Epithelial cell of proximal tubule (primary cell): ENCODE measurements at regions not wholly inside any gene's neighbourhood (a gene's known extent, or its start where the extent isn't known, plus 50 kb on each side); places are given as distances from the start of the nearest gene placed in this dataset.

Experiments
- DNase-seq: peaks from one replicate; pipeline ENCODE4 v3.0.0-alpha.2; 2011; ENCODE audit warnings: low read depth
- H3K4me3 ChIP-seq: 2 replicates; pipeline ENCODE4 v1.5.1; 2011; ENCODE audit warnings: low read depth, mild to moderate bottlenecking, low read length
- TF ChIP-seq, protein P1 (sequence below): conservative IDR thresholded peaks from 2 replicates; pipeline ENCODE4 v1.5.1; 2012; ENCODE audit warnings: low read depth, mild to moderate bottlenecking, low read length

DNA sequence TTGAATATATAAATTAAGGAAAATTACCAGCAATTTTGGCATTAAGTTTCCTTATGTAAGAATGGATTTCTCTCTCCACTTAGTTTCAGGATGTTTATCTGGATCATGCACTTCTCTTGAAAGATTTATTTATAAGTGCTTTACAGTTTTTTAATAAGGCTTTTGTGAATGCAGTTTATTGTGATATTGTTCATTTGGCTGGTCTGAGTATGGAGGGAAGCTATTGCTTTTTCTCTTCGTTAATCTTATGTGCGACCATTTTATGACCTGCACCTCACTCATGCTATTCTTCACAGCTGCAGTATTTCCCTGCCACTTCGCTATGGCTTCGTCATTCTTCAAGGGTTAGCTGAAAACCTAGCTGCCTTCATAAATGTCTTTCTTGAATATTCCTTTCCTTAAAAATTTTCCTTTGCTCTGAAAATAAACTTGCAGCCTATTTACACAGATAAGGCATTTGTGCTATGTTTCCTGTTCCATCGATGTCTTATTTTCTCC lies 233.4 kb downstream of the SOCS6 start:
- no peak for DNase-seq
- TF ChIP-seq, protein P1, sequence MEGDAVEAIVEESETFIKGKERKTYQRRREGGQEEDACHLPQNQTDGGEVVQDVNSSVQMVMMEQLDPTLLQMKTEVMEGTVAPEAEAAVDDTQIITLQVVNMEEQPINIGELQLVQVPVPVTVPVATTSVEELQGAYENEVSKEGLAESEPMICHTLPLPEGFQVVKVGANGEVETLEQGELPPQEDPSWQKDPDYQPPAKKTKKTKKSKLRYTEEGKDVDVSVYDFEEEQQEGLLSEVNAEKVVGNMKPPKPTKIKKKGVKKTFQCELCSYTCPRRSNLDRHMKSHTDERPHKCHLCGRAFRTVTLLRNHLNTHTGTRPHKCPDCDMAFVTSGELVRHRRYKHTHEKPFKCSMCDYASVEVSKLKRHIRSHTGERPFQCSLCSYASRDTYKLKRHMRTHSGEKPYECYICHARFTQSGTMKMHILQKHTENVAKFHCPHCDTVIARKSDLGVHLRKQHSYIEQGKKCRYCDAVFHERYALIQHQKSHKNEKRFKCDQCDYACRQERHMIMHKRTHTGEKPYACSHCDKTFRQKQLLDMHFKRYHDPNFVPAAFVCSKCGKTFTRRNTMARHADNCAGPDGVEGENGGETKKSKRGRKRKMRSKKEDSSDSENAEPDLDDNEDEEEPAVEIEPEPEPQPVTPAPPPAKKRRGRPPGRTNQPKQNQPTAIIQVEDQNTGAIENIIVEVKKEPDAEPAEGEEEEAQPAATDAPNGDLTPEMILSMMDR = no peak
- no peak overlapping the region for H3K4me3 ChIP-seq

DNA sequence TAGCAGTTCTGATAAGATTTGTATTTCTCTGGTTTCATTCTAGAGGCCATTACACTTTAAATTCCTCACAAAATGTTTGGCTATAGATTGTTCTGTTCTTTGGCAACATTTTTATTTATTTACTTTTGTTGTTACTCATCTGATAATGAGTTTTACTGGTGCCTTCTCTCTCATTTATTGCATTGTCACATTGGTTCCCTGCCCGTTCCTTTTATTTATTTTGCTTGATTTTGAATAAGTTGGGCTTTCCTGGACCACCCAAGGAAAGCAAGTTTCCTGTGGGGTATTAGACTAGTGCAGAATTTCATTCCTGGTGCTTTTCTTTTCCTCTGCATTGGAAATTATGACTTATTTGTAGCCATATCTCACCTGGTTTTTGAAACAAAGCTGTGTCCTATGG lies 232.0 kb downstream of the SOCS6 start:
- H3K4me3 ChIP-seq = no peak overlapping the region
- TF ChIP-seq, protein P1 = no peak
- no peak for DNase-seq

DNA sequence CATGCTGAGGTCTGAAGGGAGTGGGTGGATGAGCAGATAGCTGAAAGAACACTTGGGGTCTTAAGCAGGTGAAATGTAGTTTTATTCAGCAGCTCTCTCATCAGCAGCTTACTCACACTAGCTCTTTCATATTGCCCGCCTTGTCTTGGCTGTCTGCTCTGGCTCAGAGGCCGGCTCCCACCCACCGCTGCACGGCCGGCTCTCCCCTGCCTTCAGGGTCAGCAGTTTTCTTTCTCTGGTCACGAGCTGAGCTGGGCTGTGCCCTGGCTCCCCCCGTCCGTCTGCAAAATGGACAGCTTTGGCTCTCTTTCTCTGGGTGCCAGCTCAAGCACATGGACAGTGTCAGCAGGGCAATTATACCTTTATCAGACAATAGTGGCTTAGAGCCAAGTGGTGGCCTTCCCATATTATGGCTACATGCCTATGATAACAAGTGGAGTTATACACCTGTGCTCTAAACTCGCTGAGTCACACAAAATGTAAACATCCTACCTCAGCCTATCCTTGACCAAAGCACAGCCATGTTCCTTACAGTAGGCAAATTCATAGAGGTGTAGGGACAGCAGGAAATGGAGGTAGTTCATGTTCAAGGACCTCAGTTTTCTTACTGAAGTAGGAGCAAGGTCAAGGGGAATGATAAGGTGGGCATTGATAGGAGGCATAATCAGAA lies 224.8 kb downstream of the SOCS6 start:
- TF ChIP-seq, protein P1 = no peak
- no peak overlapping the region for H3K4me3 ChIP-seq
- DNase-seq = no peak

DNA sequence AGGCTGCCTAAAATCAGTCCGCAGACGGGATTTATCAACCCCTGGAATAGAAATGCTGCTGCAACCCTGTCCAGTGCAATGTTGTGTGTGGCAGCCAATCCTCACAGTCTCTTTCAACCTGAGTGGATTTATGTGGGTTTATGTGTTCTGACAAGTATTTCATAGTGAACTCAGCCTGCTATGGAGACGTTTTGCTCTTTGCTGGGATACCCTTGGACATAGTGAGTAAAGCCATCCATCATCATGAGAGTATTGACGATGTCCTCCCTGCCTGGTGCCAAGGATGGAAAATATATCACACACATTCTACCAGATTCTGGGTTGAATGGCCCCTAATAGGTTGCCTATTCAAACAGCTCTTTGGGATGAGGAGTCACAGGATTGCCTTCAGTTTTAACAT lies 219.1 kb downstream of the SOCS6 start:
- TF ChIP-seq, protein P1 = no peak
- DNase-seq = no peak
- no peak overlapping the region for H3K4me3 ChIP-seq

DNA sequence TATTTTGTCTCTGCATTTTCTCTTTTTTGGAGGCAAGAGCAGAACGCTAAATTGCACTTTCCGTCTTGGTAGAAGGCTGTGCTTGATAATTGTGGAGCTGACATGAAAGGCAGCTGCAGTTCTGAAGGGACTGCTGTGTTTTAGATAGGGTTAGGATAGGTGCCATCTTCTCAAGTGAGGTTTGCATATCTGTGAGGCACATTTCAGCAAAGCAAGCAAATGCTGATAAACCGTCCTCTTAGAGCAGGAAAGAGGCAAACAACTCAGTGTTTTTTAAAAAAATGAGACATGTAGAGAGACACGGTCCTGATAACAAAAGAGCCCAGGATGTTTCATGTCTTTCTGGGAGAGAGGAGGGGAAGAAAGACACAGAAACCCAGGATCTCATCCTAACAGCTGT lies 217.7 kb downstream of the SOCS6 start:
- TF ChIP-seq, protein P1 = no peak
- DNase-seq = no peak
- no peak overlapping the region for H3K4me3 ChIP-seq

DNA sequence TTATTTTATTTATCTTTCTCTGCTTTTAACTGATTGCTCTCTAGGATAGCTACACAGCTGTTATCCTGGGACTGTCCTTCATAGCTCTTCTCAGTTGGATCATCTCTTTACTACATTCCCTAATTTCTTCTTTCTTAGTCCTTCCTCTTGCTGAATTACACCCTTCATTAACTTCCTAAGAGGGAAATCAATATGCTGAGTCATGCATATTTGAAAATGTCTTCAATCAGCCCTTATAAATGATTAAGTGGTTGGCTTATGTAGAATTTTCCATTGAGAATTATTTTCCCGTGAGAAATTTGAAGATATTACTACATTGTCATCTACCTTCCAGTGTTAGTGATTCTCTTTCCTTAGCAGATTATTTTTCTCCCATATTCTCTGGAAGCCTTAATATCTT lies 214.2 kb downstream of the SOCS6 start:
- no peak overlapping the region for H3K4me3 ChIP-seq
- TF ChIP-seq, protein P1 = no peak
- no peak for DNase-seq

DNA sequence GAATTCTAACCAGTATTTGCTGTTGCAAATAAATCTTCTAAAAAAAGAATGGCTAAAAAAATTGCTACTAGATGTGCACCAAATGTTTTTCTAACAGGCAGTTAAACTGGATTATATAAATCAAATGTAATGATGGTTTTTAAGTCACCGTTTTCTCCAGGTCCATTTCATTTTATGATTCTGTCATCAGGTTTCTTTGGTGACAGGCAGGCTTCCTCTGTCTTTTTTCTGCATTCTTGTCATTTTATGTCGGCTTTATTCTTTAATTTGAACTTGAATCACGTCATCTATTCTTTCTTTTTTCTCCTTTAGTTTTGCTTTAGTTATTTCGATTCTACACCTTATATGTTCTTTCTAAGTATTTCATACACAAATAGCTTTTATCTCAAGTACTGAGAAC lies 212.5 kb downstream of the SOCS6 start:
- TF ChIP-seq, protein P1 = no peak
- no peak for DNase-seq
- no peak overlapping the region for H3K4me3 ChIP-seq
